ENCODE measurements at regions not wholly inside any gene's neighbourhood (a gene's known extent, or its start where the extent isn't known, plus 50 kb on each side); places are given as distances from the start of the nearest gene placed in this dataset.

GRCh38 chr12:126019385-126019784, 954.1 kb downstream of the AACS start:
- H3K4me1 ChIP-seq (ENCODE audit: control insufficient read depth in 2 of 3, insufficient read depth in 2 of 3, low read depth in 1 of 3, low read length in 3 of 3), result peaks cover 0 to 3% (median 0%) of the 10 kb centered on the region in 3 donors
- no peaks in the 10 kb centered on the region for H3K36me3 ChIP-seq (ENCODE audit: control insufficient read depth in 2 of 3, insufficient read depth in 3 of 3, low read length in 3 of 3)
- H3K9me3 ChIP-seq (ENCODE audit: control insufficient read depth in 2 of 3, insufficient read depth in 1 of 3, low read length in 3 of 3), result peaks cover 0 to 14% (median 0%) of the 10 kb centered on the region in 3 donors
- FAIRE-seq (no peak), DNase-seq (no peak)
- no peak overlapping the region for H3K27ac ChIP-seq (ENCODE audit: low read depth in 2 of 2, low read length in 2 of 2)
- no peak overlapping the region for H3K4me3 ChIP-seq (ENCODE audit: low read length in 3 of 3)
- intact Hi-C loops (cut with DNase I), result no loop called here
- TF ChIP-seq CTCF (IDR thresholded peaks at IDR 0.05; ENCODE audit: borderline replicate concordance, extremely low read depth, insufficient read depth), result no peak
- no peaks in the 10 kb centered on the region for H3K27me3 ChIP-seq (ENCODE audit: control insufficient read depth, insufficient read depth, low read length)
- no peak overlapping the region for H3K9ac ChIP-seq (ENCODE audit: low read length in 3 of 3)

- no peaks in the 10 kb centered on the region for H3K4me1 ChIP-seq (ENCODE audit: control insufficient read depth in 2 of 3, insufficient read depth in 2 of 3, low read depth in 1 of 3, low read length in 3 of 3)
- peaks cover 0 to 14% (median 0%) of the 10 kb centered on the region in 3 donors for H3K9me3 ChIP-seq (ENCODE audit: control insufficient read depth in 2 of 3, insufficient read depth in 1 of 3, low read length in 3 of 3)
- H3K36me3 ChIP-seq (ENCODE audit: control insufficient read depth in 2 of 3, insufficient read depth in 3 of 3, low read length in 3 of 3), result no peaks in the 10 kb centered on the region
- TF ChIP-seq CTCF (IDR thresholded peaks at IDR 0.05; ENCODE audit: borderline replicate concordance, extremely low read depth, insufficient read depth), result no peak
- H3K4me3 ChIP-seq (ENCODE audit: low read length in 3 of 3), result no peak overlapping the region
- no peak for DNase-seq
- H3K27me3 ChIP-seq (ENCODE audit: control insufficient read depth, insufficient read depth, low read length), result no peaks in the 10 kb centered on the region
- no peak overlapping the region for H3K9ac ChIP-seq (ENCODE audit: low read length in 3 of 3)
- intact Hi-C loops (cut with DNase I), result no loop called here
- no peak for FAIRE-seq
- H3K27ac ChIP-seq (ENCODE audit: low read depth in 2 of 2, low read length in 2 of 2), result no peak overlapping the region
These were observed 956.4 kb downstream of the AACS start for GRCh38 chr12:126021675-126022074.

- DNase-seq, result no peak
- intact Hi-C loops (cut with DNase I), result no loop called here
- FAIRE-seq, result no peak
These were observed 962.6 kb downstream of the AACS start for GRCh38 chr12:126027825-126028224.

More at GRCh38 chr12:126027825-126028224, 962.6 kb downstream of the AACS start:
- Histone ChIP-seq H3K27me3 (ENCODE audit: control insufficient read depth, insufficient read depth, low read length) (no peaks in the 10 kb centered on the region), H3K36me3 (ENCODE audit: control insufficient read depth in 2 of 3, insufficient read depth in 3 of 3, low read length in 3 of 3) (no peaks in the 10 kb centered on the region), H3K27ac (ENCODE audit: low read depth in 2 of 2, low read length in 2 of 2) (no peak overlapping the region), H3K4me3 (ENCODE audit: low read length in 3 of 3) (no peak overlapping the region), H3K9me3 (ENCODE audit: control insufficient read depth in 2 of 3, insufficient read depth in 1 of 3, low read length in 3 of 3) (no peaks in the 10 kb centered on the region), H3K4me1 (ENCODE audit: control insufficient read depth in 2 of 3, insufficient read depth in 2 of 3, low read depth in 1 of 3, low read length in 3 of 3) (no peaks in the 10 kb centered on the region), H3K9ac (ENCODE audit: low read length in 3 of 3) (no peak overlapping the region)
- TF ChIP-seq CTCF (IDR thresholded peaks at IDR 0.05; ENCODE audit: borderline replicate concordance, extremely low read depth, insufficient read depth), result no peak
